HuH-7.5 (cell line): ENCODE measurements at regions not wholly inside any gene's neighbourhood (a gene's known extent, or its start where the extent isn't known, plus 50 kb on each side); places are given as distances from the start of the nearest gene placed in this dataset.

ENCODE experiments used
- DNase-seq: peaks from one replicate; pipeline ENCODE4 v3.0.0; 2011; ENCODE audit warnings: low spot score

- no peak for DNase-seq
Measured at GRCh38 chr4:112848911-112849310, 200.5 kb upstream of the ANK2 start.

- no peak for DNase-seq
Measured at GRCh38 chr4:112852601-112853000, 196.9 kb upstream of the ANK2 start.

DNA sequence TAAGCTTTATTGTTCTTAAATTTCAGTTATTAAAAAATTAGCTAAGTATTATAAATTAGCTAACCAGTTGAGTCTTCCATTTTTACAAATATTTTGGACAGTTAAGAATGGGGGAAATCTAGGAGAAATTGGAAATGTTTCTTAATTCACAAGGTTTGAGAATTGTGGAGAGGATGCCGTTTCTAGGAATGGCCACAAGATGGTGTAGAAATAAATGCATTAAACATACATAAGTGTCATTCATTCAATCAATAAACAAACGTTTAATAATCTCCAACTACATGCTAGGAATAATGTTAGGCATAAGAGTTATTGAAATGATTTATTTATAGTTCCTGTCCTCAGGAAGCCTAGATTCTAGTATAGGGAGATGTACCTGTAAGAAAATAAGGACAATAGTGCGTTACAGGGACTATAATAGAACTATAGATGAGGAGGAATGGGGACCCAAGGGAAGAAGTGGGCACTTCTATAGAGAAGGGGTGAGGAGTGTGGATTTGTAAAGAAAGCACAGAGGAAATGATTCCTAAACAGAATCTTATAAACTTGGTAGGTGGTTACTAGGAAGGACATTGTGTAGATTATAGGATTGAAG, 195.7 kb upstream of the ANK2 start:
- DNase-seq: no peak

GRCh38 chr4:112854420-112854819, 195.0 kb upstream of the ANK2 start:
- no peak for DNase-seq

- no peak for DNase-seq
Measured at GRCh38 chr4:112855058-112855457, 194.4 kb upstream of the ANK2 start.

DNA sequence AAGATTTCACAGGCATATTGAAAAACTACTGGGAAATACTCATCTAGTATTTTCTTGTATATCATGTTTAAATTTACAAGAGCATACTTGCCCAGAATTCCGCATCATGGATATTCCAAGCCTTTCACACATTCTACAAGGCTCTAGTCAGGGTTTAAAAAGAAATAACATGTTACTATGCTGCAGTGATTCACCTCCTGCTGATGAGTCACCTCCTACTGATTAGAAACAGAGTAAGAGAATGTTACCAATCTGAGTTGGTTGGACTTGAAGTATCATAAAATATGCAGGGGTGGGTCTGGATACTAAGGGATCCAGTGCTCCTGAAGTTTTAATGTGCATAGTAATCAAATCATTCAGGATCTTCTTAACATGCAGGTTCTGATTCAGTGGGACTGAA, 192.0 kb upstream of the ANK2 start:
- no peak for DNase-seq

DNA sequence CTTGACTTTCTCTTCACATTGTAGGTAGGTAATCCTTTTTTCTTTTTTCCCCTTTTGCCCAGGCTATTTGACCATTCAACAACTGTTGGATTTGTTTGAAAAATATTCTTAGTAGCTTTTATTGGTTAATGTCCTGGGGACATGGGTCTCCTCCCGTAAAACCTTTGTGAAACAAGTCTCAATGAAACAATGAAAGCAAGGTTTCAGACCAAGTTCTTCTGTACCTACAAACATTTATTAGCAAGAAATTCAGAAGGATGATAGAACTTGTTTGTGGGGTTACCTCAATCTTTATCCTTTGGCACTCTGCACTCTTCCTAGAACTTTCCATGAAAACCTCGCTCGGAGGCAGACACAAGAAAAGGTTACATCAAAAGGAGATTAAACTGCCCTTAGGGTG, 190.7 kb upstream of the ANK2 start:
- DNase-seq: no peak

GRCh38 chr4:112859456-112860184, 189.8 kb upstream of the ANK2 start:
- DNase-seq: no peak

GRCh38 chr4:112860830-112861690, 188.4 kb upstream of the ANK2 start:
- no peak for DNase-seq

- no peak for DNase-seq
Measured at GRCh38 chr4:112861691-112862674, 187.5 kb upstream of the ANK2 start.

- DNase-seq: no peak
Measured at GRCh38 chr4:112865443-112865842, 184.0 kb upstream of the ANK2 start.

DNA sequence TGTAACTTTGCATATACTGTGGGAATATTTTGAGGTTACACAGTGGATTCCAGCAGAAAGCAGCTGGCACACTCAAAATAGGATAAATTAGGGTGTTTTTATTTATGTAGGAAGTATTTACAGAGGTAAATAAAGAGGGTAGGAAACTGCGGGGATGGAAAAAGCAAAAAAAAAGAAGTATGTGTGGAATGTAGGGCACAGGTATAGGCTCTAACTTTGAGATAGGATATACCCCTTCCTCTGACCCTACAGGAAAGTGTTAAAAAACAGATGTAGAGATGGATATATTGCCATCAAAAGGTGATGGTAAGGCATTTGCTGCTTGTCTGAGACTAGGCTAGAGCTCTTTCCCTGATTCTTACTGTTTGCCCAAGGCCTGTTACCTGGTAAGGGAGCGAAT, 173.1 kb upstream of the ANK2 start:
- DNase-seq: no peak

GRCh38 chr4:112881842-112882241, 167.6 kb upstream of the ANK2 start:
- DNase-seq: no peak

DNA sequence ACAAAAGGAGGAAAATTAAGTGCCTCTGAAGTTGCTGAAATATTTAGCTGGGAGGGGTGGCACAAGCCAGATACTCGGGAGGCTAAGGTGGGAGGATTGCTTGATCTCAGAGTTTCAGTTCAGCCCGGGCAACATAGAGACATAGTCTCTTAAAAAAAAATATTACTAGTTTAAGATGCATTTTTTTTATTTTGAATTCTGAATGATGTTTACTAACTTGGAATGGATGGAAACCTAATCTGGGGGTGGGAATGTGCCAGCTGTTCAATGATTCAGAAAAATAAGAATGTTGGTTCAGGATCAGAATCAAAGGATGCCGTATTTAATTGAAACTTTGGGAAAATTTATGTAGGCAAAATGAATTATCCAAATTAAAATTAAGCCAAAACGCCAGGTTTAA, 167.2 kb upstream of the ANK2 start:
- no peak for DNase-seq

GRCh38 chr4:112884406-112884805, 165.0 kb upstream of the ANK2 start:
- DNase-seq: no peak

DNA sequence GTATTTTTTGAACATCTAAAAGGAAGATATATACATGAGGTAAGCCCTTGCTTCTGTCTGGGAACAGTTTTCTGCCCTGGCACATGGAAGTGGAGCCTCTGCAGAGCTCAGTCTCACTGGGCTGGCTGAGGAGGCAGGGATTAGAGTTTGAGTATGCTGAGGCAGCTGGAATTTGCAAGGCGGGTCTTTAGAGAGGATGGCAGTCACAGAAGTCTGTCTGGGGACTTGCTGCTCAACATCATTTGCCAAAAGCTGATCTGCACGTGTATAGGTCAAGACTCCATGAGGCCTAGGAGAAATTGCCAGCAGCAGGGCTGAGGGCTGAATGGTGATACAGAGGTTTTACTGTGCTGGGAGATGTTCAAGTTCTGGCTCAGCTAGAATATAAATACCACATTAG, 163.6 kb upstream of the ANK2 start:
- DNase-seq: no peak

DNA sequence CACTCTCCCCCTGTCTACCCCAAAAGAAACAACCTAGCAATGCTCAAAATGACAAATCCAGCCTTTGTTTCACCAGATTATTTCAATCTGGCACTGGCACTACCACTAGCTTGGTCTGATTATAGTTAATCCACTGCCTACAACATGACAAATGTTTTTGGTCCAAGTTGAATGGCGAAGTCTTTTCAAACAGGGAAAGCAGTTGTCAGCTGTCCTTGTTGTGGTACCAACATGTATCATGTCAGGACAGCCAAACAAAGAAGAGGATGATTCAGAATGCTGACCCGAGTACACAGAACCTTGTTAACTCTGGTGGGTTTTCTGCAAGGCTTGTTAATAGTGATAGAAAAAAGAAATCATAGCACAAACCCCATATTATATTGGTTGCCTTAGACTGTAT, 160.8 kb upstream of the ANK2 start:
- no peak for DNase-seq

DNA sequence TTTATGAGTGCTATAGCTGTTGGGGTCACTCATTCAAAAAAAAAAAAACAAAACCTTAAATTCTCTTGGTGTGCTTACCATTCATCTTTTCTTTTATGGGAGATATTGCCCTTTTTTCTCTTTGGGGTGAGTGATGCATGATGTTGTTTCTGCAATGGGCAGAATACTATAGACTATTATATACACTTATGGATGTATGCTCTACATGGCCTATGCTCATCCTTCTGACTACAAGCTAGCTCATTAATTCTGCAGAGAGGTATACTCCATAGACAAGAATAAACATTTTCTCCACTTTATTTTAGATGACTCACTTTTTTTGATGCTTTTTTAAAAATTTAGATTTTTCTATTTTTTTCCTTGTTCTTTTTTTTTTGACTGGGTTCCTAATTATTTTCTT, 160.3 kb upstream of the ANK2 start:
- no peak for DNase-seq

GRCh38 chr4:112889619-112890527, 159.6 kb upstream of the ANK2 start:
- DNase-seq: no peak

- no peak for DNase-seq
Measured at GRCh38 chr4:112894480-112894879, 155.0 kb upstream of the ANK2 start.

DNA sequence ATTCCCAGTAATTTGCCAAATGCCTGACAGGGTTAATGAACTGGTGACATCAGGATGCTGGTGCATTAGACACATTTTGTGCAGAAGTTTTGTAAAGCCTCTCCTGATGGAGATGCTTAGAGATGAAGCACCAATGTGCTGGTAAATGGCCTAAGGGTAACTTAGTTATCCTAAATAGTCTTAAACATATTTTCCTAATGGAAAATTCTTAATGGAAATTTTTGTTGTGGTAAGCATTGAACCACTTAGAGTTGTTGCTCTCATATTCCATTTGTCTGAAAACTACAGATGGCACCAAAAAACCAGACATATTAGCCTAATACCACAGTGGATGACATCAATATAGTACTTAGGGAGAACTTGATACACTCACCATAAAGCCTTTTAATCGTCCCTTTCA, 154.5 kb upstream of the ANK2 start:
- DNase-seq: no peak
